ENCODE measurements at regions not wholly inside any gene's neighbourhood (a gene's known extent, or its start where the extent isn't known, plus 50 kb on each side); places are given as distances from the start of the nearest gene placed in this dataset.

DNA sequence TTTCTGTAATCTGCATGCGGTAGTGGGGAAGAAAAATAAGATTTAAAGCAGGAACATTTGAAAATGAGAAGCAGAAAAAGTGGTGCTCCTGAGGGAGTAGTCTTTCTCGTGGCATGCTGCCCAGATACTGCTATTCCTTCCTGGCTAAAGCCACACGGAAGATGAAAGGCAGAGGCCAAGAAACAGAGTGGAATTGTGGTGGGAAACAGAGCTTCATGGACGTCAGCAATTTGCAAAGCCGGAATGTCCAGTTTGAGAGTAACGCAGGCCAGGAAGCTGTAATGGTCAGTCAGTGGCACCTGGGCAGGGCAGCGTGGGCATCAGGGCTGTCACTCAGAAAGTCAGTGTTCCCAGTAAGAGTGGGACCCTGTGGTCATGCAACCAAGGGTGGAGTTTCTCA lies 63.7 kb upstream of the FMR1 start:
- TF ChIP-seq, protein P1, sequence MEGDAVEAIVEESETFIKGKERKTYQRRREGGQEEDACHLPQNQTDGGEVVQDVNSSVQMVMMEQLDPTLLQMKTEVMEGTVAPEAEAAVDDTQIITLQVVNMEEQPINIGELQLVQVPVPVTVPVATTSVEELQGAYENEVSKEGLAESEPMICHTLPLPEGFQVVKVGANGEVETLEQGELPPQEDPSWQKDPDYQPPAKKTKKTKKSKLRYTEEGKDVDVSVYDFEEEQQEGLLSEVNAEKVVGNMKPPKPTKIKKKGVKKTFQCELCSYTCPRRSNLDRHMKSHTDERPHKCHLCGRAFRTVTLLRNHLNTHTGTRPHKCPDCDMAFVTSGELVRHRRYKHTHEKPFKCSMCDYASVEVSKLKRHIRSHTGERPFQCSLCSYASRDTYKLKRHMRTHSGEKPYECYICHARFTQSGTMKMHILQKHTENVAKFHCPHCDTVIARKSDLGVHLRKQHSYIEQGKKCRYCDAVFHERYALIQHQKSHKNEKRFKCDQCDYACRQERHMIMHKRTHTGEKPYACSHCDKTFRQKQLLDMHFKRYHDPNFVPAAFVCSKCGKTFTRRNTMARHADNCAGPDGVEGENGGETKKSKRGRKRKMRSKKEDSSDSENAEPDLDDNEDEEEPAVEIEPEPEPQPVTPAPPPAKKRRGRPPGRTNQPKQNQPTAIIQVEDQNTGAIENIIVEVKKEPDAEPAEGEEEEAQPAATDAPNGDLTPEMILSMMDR (IDR thresholded peaks at IDR 0.05; ENCODE audit: borderline replicate concordance, insufficient read depth, low read depth, low read length): no peak
- H3K4me3 ChIP-seq (ENCODE audit: low read depth, low read length): no peak overlapping the region

DNA sequence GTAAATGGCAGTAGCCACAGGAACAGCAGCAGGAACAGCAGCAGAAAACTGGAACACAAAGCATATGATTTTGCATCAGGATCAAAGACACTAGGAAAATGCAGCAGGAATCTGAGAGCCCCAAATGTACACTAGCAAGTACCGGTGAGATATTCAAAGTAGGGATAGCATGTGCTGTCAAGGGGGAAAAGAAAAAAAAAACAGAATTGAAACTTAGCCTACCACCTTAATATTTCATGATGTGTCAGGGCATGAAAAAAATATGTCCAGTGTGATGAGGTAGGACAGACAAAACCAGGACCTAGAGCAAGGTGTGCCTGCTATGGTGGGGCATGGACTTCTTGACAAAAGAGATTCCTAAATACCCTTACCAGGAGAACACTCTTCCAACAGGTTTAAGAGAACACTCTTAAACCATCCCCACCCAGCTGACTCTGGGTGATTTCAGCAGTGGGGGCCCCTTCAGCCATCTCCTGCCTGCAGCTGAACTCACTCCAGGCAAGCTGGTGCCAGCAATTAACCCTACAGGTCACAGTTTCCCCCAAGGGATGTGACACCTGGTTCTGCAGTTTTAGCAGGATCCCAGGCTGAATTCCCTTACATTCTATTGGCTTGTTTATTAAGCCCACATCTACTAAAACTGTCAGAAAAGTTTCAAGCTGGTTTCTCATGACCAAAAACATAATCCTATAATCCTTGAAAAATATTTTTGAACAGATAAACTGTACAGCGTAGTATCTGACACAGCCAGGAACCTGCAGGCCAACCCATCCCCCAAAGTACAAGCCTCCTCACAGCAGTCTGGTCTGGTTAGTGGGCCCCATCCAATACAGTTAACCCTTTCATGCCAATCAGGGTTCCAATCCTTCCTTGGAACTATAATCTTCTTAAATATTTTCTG lies 62.9 kb upstream of the FMR1 start:
- H3K4me3 ChIP-seq (ENCODE audit: low read depth, low read length): no peak overlapping the region
- TF ChIP-seq, protein P1 (IDR thresholded peaks at IDR 0.05; ENCODE audit: borderline replicate concordance, insufficient read depth, low read depth, low read length): no peak

DNA sequence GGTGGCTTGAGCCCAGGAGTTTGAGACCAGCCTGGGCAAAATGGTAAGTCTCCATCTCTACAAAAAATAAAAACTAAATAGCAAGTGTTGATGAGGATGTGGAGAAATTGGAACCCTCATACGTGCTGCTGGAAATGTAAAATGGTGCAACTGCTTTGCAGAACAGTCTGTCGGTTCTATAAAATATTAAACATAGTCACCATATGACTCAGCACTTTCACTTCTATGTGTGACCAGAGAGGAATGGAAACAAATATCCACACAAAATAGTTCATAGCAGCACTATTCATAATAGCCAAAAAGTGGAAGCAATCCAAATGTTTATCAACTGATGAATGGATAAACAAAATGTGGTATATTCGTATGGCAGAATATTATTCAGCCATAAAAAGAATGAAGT lies 60.8 kb upstream of the FMR1 start:
- no peak overlapping the region for H3K4me3 ChIP-seq (ENCODE audit: low read depth, low read length)
- TF ChIP-seq, protein P1 (IDR thresholded peaks at IDR 0.05; ENCODE audit: borderline replicate concordance, insufficient read depth, low read depth, low read length): no peak

DNA sequence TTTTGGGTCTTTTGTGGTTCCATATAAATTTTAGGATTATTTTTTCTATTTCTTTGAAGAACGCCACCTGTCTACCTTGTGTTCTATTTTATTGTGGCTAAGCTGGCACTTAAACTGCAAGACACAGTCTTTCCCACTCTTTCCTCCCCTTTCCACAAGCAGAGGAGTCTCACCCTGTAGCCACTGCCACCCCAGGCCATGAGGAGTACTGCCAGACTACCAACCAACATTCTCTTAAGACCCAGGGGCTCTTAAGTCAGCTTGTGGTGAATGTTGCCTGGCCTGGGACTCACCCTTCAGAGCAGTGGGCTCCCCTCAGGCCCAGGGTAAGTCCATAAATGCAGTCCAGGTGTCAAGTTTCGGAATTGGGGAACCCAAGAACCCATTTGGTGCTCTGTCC lies 58.0 kb upstream of the FMR1 start:
- TF ChIP-seq, protein P1 (IDR thresholded peaks at IDR 0.05; ENCODE audit: borderline replicate concordance, insufficient read depth, low read depth, low read length): no peak
- H3K4me3 ChIP-seq (ENCODE audit: low read depth, low read length): no peak overlapping the region

DNA sequence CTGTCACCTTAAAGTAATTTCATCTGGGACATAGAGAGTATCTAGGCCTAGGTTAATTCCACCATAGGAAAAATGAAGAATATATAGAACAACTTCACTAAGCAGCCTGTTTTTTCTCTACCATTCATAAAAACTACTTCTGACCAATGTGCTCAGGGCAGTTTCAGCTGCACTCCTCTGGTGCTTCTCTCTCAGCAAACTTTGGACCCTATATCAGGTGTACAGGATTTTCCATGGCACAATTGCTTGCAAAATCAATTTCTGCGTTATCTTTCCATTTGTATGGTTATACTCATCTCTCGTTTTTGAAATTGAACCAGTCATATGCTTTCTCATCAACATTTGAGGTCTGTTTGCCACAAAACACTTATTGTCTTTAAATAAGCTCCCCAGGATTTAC lies 52.1 kb upstream of the FMR1 start:
- no peak overlapping the region for H3K4me3 ChIP-seq (ENCODE audit: low read depth, low read length)
- TF ChIP-seq, protein P1 (IDR thresholded peaks at IDR 0.05; ENCODE audit: borderline replicate concordance, insufficient read depth, low read depth, low read length): no peak

Measured in GM12875 (cell line).